Stimulated activated CD4-positive, alpha-beta T cell treated with anti-CD3 and anti-CD28 coated beads, Interleukin-4, amount 100 ng/mL, for 24 hours (primary cell): ENCODE measurements at regions not wholly inside any gene's neighbourhood (a gene's known extent, or its start where the extent isn't known, plus 50 kb on each side); places are given as distances from the start of the nearest gene placed in this dataset.

Experiments used
- DNase-seq: peaks from one replicate; pipeline ENCODE4 v3.0.0-alpha.2; 2020

GRCh38 chr10:8576911-8577310 is 522.4 kb downstream of the GATA3 start:
- no peak for DNase-seq

GRCh38 chr10:8577686-8578085 is 523.2 kb downstream of the GATA3 start:
- no peak for DNase-seq

GRCh38 chr10:8581521-8582225 is 527.2 kb downstream of the GATA3 start:
- DNase-seq, result no peak

GRCh38 chr10:8583096-8583495 is 528.6 kb downstream of the GATA3 start:
- DNase-seq, result no peak

GRCh38 chr10:8584666-8585065 is 530.2 kb downstream of the GATA3 start:
- no peak for DNase-seq

- peak; percentile 30 for DNase-seq
These were observed 532.0 kb downstream of the GATA3 start for GRCh38 chr10:8586504-8586903.

- DNase-seq, result no peak
These were observed 533.6 kb downstream of the GATA3 start for GRCh38 chr10:8588135-8588534.

GRCh38 chr10:8590518-8590917 is 536.0 kb downstream of the GATA3 start:
- no peak for DNase-seq

GRCh38 chr10:8591640-8592039 is 537.2 kb downstream of the GATA3 start:
- DNase-seq, result no peak

- DNase-seq, result no peak
These were observed 539.7 kb downstream of the GATA3 start for GRCh38 chr10:8594176-8594575.

GRCh38 chr10:8594711-8595110 is 540.2 kb downstream of the GATA3 start:
- DNase-seq, result no peak

- DNase-seq, result no peak
These were observed 540.7 kb downstream of the GATA3 start for GRCh38 chr10:8595140-8595539.

GRCh38 chr10:8596929-8597472 is 542.5 kb downstream of the GATA3 start:
- DNase-seq, result no peak

- peak; percentile 8 for DNase-seq
These were observed 545.7 kb downstream of the GATA3 start for GRCh38 chr10:8600192-8600591.

- DNase-seq, result no peak
These were observed 548.3 kb downstream of the GATA3 start for GRCh38 chr10:8602821-8603220.

- no peak for DNase-seq
These were observed 559.6 kb downstream of the GATA3 start for GRCh38 chr10:8614054-8614565.

- no peak for DNase-seq
These were observed 560.6 kb downstream of the GATA3 start for GRCh38 chr10:8615118-8615517.

GRCh38 chr10:8616166-8616565 is 561.7 kb downstream of the GATA3 start:
- DNase-seq, result no peak

- DNase-seq, result no peak
These were observed 563.3 kb downstream of the GATA3 start for GRCh38 chr10:8617792-8618191.

- no peak for DNase-seq
These were observed 564.3 kb downstream of the GATA3 start for GRCh38 chr10:8618834-8619233.

GRCh38 chr10:8628351-8628750 is 573.9 kb downstream of the GATA3 start:
- no peak for DNase-seq

- DNase-seq, result no peak
These were observed 579.4 kb downstream of the GATA3 start for GRCh38 chr10:8633909-8634308.

GRCh38 chr10:8636371-8636770 is 581.9 kb downstream of the GATA3 start:
- DNase-seq, result no peak

- DNase-seq, result no peak
These were observed 583.2 kb downstream of the GATA3 start for GRCh38 chr10:8637640-8638039.
